OCI-LY7 (cell line): ENCODE measurements at regions not wholly inside any gene's neighbourhood (a gene's known extent, or its start where the extent isn't known, plus 50 kb on each side); places are given as distances from the start of the nearest gene placed in this dataset.

Experiments used
- CTCF ChIP-seq: fragments of 200-600 bp; sonication (generic); conservative IDR thresholded peaks from 2 replicates; pipeline ENCODE4 v1.5.1; 2014; ENCODE audit warnings: mild to moderate bottlenecking, antibody characterized with exemption, low read length, moderate library complexity, mixed read lengths
- EZH2phosphoT487 ChIP-seq: fragments of 200-600 bp; sonication (generic); IDR thresholded peaks from 2 replicates; pipeline ENCODE4 v1.6.1; 2018; ENCODE audit warnings: low read depth, borderline replicate concordance, mild to moderate bottlenecking, mixed run types, antibody characterized with exemption, low read length, moderate library complexity, mixed read lengths

GRCh38 chr6:150747155-150747554, 118.3 kb upstream of the MTHFD1L start:
- no peak for TF ChIP-seq EZH2phosphoT487
- TF ChIP-seq CTCF = no peak
